HepG2 (cell line): ENCODE measurements at regions not wholly inside any gene's neighbourhood (a gene's known extent, or its start where the extent isn't known, plus 50 kb on each side); places are given as distances from the start of the nearest gene placed in this dataset.

Source experiments
- ATAC-seq: fragments of 200-7000 bp; cut with Tn5 transposase; 3 replicates; pipeline ENCODE4 v1.9.1; 2020; ENCODE audit warnings: mild to moderate bottlenecking, moderate library complexity
- BruUV-seq: library from RNA; stranded (reverse); fragments of 400-500 nt; replicated peaks from 2 replicates; lab custom pipeline; 2021; lab: Mats Ljungman, UMichigan
- CTCF ChIA-PET: fragments of 300-600 bp; formaldehyde crosslinking; extraction: SDS; loops from one replicate; lab custom pipeline; 2021; ENCODE audit warnings: low total read pairs, inconsistent platforms, low intra/inter-chr PET ratio; lab: Yijun Ruan, JAX
- POLR2A ChIA-PET: fragments of 350-600 bp; sonication (Branson Sonifier 250); formaldehyde crosslinking; loops from one replicate; lab custom pipeline; 2020; ENCODE audit warnings: antibody characterized with exemption, inconsistent platforms; lab: Yijun Ruan, JAX
- DNase-seq: peaks from one replicate; pipeline ENCODE4 v3.0.0-alpha.2; 2015; ENCODE audit warnings: low spot score
- FAIRE-seq: peaks from 3 replicates; lab custom pipeline; 2011; peaks lifted over from hg19 to GRCh38; lab: Jason Lieb, UNC
- H2AFZ ChIP-seq: one replicate; pipeline ENCODE4 v1.6.1; 2011; ENCODE audit warnings: low read length, inconsistent platforms
- H3K27ac ChIP-seq: fragments of 300-600 bp; 3 replicates; pipeline ENCODE4 v1.8.0; 2011; ENCODE audit warnings: mixed run types, mild to moderate bottlenecking, mixed read lengths, low read length, inconsistent platforms; ENCODE audit not compliant: insufficient read depth; ENCODE audit errors: extremely low read length
- H3K27me3 ChIP-seq, 2 experiments: fragments of 200-600 bp in 1 of 2; 2 replicates in 1 of 2; 3 replicates in 1 of 2; pipeline versions ENCODE4 v1.6.0 to v1.8.0; 2011; ENCODE audit warnings: low read length in 2 of 2, mild to moderate bottlenecking in 2 of 2, moderate library complexity in 2 of 2, inconsistent platforms in 1 of 2; ENCODE audit not compliant: insufficient read depth in 2 of 2, control insufficient read depth in 1 of 2
- H3K36me3 ChIP-seq, 2 experiments: fragments of 200-600 bp in 1 of 2; replicated peaks in 1 of 2; 2 replicates in 1 of 2; 3 replicates in 1 of 2; pipeline versions ENCODE4 v1.5.1 to v1.8.0; 2011; ENCODE audit warnings: low read length in 2 of 2, inconsistent platforms in 1 of 2; ENCODE audit not compliant: insufficient read depth in 2 of 2, control insufficient read depth in 1 of 2
- H3K4me1 ChIP-seq: 2 replicates; pipeline ENCODE4 v1.5.1; 2012; ENCODE audit warnings: low read length, inconsistent platforms; ENCODE audit not compliant: insufficient read depth
- H3K4me2 ChIP-seq: 2 replicates; pipeline ENCODE4 v1.6.0; 2011; ENCODE audit warnings: low read depth, low read length, inconsistent platforms
- H3K4me3 ChIP-seq, 3 experiments: fragments of 200-600 bp in 1 of 3; sonication (generic), shearing (Covaris generic) in 1 of 3; replicated peaks in 1 of 3; 2 replicates each; pipeline ENCODE4 v1.5.1; 2011 to 2016; ENCODE audit warnings: low read length in 3 of 3, inconsistent platforms in 2 of 3, low read depth in 2 of 3, mild to moderate bottlenecking in 2 of 3, control low read depth in 1 of 3, mixed read lengths in 1 of 3; ENCODE audit not compliant: insufficient read depth in 1 of 3
- H3K79me2 ChIP-seq: one replicate; pipeline ENCODE4 v1.6.1; 2011; ENCODE audit warnings: low read length, inconsistent platforms; ENCODE audit not compliant: insufficient read depth
- H3K9ac ChIP-seq: 2 replicates; pipeline ENCODE4 v1.6.0; 2011; ENCODE audit warnings: mild to moderate bottlenecking, low read depth, low read length, inconsistent platforms; ENCODE audit not compliant: insufficient read depth
- H3K9me3 ChIP-seq: 2 replicates; pipeline ENCODE4 v1.5.1; 2012; ENCODE audit warnings: mild to moderate bottlenecking, low read length
- H4K20me1 ChIP-seq: 2 replicates; pipeline ENCODE4 v1.6.0; 2011; ENCODE audit warnings: inconsistent platforms, mild to moderate bottlenecking, low read length, moderate library complexity; ENCODE audit not compliant: insufficient read depth
- BRCA1 ChIP-seq: sonication (generic); formaldehyde crosslinking; IDR thresholded peaks from 2 replicates; pipeline ENCODE4 v1.4.0; 2020; ENCODE audit warnings: missing genetic modification reagents
- SKI ChIP-seq: fragments of 450-650 bp; IDR thresholded peaks from one replicate; pipeline ENCODE4 v1.6.1; 2018; ENCODE audit warnings: mild to moderate bottlenecking; ENCODE audit not compliant: partially characterized antibody
- TBP ChIP-seq: sonication (generic); formaldehyde crosslinking; IDR thresholded peaks from 2 replicates; pipeline ENCODE4 v1.5.0; 2020; ENCODE audit warnings: missing genetic modification reagents
- ZBTB7A ChIP-seq: sonication (generic); formaldehyde crosslinking; IDR thresholded peaks from 2 replicates; pipeline ENCODE4 v1.8.0; 2022; ENCODE audit warnings: mild to moderate bottlenecking, missing genetic modification reagents
- ZFP36 ChIP-seq: fragments of 150-350 bp; IDR thresholded peaks from 2 replicates; pipeline ENCODE4 v1.6.1; 2018; ENCODE audit warnings: borderline replicate concordance, low read length, low read depth; ENCODE audit not compliant: partially characterized antibody
- ZNF777 ChIP-seq: sonication (generic); formaldehyde crosslinking; IDR thresholded peaks from 2 replicates; pipeline ENCODE4 v1.4.0; 2020; ENCODE audit warnings: missing genetic modification reagents
- in situ Hi-C: cut with HindIII; loops from 2 replicates; pipeline ENCODE4 v1.10.0; 2017; ENCODE audit warnings: low pct_unique_long_range_greater_than_20kb; ENCODE audit not compliant: extremely low pct_ligation_motif_present
- intact Hi-C: fragments of 100-400 bp; cut with micrococcal nuclease; formaldehyde crosslinking; loops from one replicate; pipeline ENCODE4 v1.10.0; 2022; ENCODE audit not compliant: unreplicated experiment
- TF ChIP-seq, protein P1 (sequence below): sonication (generic); formaldehyde crosslinking; IDR thresholded peaks from 2 replicates; pipeline ENCODE4 v1.5.0; 2020; ENCODE audit warnings: mild to moderate bottlenecking, missing genetic modification reagents
- TF ChIP-seq, protein P2 (sequence below): sonication (generic); formaldehyde crosslinking; IDR thresholded peaks from 2 replicates; pipeline ENCODE4 v1.4.0; 2020; ENCODE audit warnings: mild to moderate bottlenecking, missing genetic modification reagents
- TF ChIP-seq, protein P3 (sequence below): sonication (generic); formaldehyde crosslinking; IDR thresholded peaks from 2 replicates; pipeline ENCODE4 v1.4.0; 2020; ENCODE audit warnings: mild to moderate bottlenecking, missing genetic modification reagents
- TF ChIP-seq, protein P4 (sequence below): conservative IDR thresholded peaks from 2 replicates; pipeline ENCODE4 v1.6.1; 2018; ENCODE audit warnings: missing genetic modification reagents
- TF ChIP-seq, protein P5 (sequence below): IDR thresholded peaks from 2 replicates; pipeline ENCODE4 v1.6.1; 2016; ENCODE audit warnings: missing compliant biosample characterization, missing genetic modification reagents, borderline replicate concordance

DNA sequence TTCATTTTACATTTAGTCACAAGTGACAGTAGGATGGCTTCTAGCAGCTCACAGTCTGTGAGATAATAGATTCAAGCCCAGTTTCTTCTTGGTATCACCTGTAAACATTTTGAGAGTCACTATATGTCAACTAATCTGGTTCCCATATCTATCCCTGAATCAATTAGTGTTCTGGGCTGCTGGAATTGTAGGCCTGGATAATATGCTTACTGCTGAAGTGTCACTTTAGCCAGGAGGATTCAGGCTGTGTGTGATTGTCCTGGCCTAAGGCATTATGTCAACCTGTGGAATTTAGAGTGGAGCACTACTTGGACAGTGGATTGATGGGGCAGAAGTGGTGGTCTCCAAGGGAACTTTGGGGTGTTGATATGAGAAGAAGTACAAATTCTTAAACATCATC lies 1071.8 kb upstream of the CITED2 start:
- intact Hi-C loops (no loop called here), in situ Hi-C loops (loop anchor here (10.0 to 25.0 kb wide), 2 partner anchors 561 to 1084 kb away; partner anchors contain the start of gene CITED2)
- Histone ChIP-seq H3K4me2 (no peak overlapping the region), H3K27ac (no peak overlapping the region), H3K9ac (no peak overlapping the region), H3K36me3 (no peaks in the 10 kb centered on the region), H3K4me1 (0 out of 2 replicates have a peak, but pooled peaks cover under 1% of the 10 kb centered on the region), H4K20me1 (no peaks in the 10 kb centered on the region), H3K79me2 (no peaks in the 10 kb centered on the region), H3K4me3 (no peak overlapping the region), H3K9me3 (no peaks in the 10 kb centered on the region), H2AFZ (no peak overlapping the region), H3K27me3 (no peaks in the 10 kb centered on the region)
- no peak for DNase-seq
- ChIA-PET CTCF (no interaction called here), POLR2A (no interaction called here)
- FAIRE-seq, result no peak
- no TSS peak for BruUV-seq
- ATAC-seq, result no peak
- no peak for TF ChIP-seq SKI
- TF ChIP-seq TBP, result no peak
- TF ChIP-seq ZNF777, result no peak
- TF ChIP-seq, protein P1, sequence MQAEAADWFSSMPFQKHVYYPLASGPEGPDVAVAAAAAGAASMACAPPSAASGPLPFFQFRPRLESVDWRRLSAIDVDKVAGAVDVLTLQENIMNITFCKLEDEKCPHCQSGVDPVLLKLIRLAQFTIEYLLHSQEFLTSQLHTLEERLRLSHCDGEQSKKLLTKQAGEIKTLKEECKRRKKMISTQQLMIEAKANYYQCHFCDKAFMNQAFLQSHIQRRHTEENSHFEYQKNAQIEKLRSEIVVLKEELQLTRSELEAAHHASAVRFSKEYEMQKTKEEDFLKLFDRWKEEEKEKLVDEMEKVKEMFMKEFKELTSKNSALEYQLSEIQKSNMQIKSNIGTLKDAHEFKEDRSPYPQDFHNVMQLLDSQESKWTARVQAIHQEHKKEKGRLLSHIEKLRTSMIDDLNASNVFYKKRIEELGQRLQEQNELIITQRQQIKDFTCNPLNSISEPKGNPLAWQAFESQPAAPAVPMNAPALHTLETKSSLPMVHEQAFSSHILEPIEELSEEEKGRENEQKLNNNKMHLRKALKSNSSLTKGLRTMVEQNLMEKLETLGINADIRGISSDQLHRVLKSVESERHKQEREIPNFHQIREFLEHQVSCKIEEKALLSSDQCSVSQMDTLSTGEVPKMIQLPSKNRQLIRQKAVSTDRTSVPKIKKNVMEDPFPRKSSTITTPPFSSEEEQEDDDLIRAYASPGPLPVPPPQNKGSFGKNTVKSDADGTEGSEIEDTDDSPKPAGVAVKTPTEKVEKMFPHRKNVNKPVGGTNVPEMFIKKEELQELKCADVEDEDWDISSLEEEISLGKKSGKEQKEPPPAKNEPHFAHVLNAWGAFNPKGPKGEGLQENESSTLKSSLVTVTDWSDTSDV (CRISPR knock-in tag), result no peak
- TF ChIP-seq, protein P2, sequence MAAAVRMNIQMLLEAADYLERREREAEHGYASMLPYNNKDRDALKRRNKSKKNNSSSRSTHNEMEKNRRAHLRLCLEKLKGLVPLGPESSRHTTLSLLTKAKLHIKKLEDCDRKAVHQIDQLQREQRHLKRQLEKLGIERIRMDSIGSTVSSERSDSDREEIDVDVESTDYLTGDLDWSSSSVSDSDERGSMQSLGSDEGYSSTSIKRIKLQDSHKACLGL (CRISPR knock-in tag), result no peak
- TF ChIP-seq, protein P3, sequence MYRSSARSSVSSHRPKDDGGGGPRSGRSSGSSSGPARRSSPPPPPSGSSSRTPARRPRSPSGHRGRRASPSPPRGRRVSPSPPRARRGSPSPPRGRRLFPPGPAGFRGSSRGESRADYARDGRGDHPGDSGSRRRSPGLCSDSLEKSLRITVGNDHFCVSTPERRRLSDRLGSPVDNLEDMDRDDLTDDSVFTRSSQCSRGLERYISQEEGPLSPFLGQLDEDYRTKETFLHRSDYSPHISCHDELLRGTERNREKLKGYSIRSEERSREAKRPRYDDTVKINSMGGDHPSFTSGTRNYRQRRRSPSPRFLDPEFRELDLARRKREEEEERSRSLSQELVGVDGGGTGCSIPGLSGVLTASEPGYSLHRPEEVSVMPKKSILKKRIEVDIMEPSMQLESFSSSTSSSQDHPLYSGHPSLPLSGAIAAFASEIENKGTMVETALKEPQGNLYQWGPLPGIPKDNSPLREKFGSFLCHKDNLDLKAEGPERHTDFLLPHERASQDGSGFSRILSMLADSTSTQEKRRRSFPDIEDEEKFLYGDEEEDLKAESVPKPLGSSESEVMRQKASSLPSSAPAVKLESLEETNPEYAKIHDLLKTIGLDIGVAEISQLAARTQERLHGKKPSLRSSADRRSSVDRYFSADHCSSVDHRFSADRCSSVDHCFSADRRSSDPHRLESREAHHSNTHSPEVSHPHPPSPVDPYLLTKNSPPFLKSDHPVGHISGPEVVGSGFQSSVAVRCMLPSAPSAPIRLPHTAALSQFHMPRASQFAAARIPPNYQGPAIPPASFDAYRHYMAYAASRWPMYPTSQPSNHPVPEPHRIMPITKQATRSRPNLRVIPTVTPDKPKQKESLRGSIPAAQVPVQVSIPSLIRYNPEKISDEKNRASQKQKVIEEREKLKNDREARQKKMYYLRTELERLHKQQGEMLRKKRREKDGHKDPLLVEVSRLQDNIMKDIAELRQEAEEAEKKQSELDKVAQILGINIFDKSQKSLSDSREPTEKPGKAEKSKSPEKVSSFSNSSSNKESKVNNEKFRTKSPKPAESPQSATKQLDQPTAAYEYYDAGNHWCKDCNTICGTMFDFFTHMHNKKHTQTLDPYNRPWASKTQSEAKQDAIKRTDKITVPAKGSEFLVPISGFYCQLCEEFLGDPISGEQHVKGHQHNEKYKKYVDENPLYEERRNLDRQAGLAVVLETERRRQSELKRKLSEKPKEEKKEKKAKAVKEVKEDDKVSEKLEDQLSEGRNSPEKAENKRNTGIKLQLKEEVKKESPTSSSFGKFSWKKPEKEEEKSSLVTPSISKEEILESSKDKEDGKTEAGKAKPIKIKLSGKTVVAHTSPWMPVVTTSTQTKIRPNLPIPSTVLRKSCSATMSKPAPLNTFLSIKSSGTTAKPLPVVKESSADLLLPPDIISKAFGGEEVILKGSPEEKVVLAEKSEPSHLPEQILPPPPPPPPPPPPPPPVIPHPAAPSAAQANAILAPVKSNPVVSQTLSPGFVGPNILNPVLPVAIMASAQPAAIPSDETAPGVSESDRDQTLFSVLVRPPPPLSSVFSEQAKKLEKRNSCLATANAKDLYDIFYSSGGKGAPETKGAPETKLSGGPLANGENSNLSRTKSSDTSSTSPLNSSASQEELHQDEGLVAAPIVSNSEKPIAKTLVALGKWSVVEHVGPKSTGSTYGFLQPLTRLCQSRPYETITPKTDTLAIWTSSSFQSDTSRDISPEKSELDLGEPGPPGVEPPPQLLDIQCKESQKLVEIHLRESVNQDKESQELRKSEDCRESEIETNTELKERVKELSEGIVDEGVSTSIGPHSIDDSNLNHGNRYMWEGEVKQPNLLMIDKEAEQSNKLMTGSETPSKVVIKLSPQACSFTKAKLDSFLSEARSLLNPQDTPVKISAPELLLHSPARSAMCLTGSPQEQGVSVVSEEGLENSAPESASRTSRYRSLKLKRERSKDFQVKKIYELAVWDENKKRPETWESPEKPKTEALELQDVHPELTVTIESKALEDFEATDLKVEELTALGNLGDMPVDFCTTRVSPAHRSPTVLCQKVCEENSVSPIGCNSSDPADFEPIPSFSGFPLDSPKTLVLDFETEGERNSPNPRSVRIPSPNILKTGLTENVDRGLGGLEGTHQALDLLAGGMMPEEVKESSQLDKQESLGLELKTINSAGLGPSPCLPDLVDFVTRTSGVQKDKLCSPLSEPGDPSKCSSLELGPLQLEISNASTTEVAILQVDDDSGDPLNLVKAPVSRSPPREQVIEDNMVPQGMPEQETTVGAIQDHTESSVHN (CRISPR knock-in tag), result no peak
- no peak for TF ChIP-seq ZBTB7A (CRISPR knock-in tag)
- TF ChIP-seq, protein P4, sequence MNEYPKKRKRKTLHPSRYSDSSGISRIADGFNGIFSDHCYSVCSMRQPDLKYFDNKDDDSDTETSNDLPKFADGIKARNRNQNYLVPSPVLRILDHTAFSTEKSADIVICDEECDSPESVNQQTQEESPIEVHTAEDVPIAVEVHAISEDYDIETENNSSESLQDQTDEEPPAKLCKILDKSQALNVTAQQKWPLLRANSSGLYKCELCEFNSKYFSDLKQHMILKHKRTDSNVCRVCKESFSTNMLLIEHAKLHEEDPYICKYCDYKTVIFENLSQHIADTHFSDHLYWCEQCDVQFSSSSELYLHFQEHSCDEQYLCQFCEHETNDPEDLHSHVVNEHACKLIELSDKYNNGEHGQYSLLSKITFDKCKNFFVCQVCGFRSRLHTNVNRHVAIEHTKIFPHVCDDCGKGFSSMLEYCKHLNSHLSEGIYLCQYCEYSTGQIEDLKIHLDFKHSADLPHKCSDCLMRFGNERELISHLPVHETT (CRISPR knock-in tag), result no peak
- no peak for TF ChIP-seq ZFP36
- TF ChIP-seq, protein P5, sequence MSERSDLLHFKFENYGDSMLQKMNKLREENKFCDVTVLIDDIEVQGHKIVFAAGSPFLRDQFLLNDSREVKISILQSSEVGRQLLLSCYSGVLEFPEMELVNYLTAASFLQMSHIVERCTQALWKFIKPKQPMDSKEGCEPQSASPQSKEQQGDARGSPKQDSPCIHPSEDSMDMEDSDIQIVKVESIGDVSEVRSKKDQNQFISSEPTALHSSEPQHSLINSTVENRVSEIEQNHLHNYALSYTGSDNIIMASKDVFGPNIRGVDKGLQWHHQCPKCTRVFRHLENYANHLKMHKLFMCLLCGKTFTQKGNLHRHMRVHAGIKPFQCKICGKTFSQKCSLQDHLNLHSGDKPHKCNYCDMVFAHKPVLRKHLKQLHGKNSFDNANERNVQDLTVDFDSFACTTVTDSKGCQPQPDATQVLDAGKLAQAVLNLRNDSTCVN (CRISPR knock-in tag), result no peak
- TF ChIP-seq BRCA1, result no peak
